IMR-90 (cell line): ENCODE measurements at regions not wholly inside any gene's neighbourhood (a gene's known extent, or its start where the extent isn't known, plus 50 kb on each side); places are given as distances from the start of the nearest gene placed in this dataset.

Experiments
- ATAC-seq: fragments of 200-7000 bp; cut with Tn5 transposase; 2 replicates; pipeline ENCODE4 v1.9.1; 2020; ENCODE audit warnings: low read depth, mild to moderate bottlenecking, moderate library complexity
- BruUV-seq: library from RNA; stranded (reverse); fragments of 400-500 nt; replicated peaks from 2 replicates; lab custom pipeline; 2021; lab: Mats Ljungman, UMichigan
- CTCF ChIA-PET: fragments of 300-600 bp; formaldehyde crosslinking; extraction: SDS; loops from one replicate; lab custom pipeline; 2021; ENCODE audit warnings: antibody characterized with exemption; lab: Yijun Ruan, JAX
- POLR2A ChIA-PET: fragments of 300-600 bp; sonication (Branson Sonifier 250); formaldehyde crosslinking; loops from one replicate; lab custom pipeline; 2022; ENCODE audit warnings: antibody characterized with exemption; ENCODE audit not compliant: unreplicated experiment; lab: Charles Lee
- DNase-seq: peaks from one replicate; pipeline ENCODE4 v3.0.0; 2013
- H2AFZ ChIP-seq: replicated peaks from 2 replicates; pipeline ENCODE3; 2013; ENCODE audit warnings: low read length, mild to moderate bottlenecking; ENCODE audit not compliant: poor library complexity
- H2AK5ac ChIP-seq: 2 replicates; pipeline ENCODE4 v1.6.1; 2013; ENCODE audit warnings: low read depth, low read length, inconsistent platforms
- H2AK9ac ChIP-seq: replicated peaks from 2 replicates; pipeline ENCODE3; 2013; ENCODE audit warnings: mild to moderate bottlenecking, low read depth, low read length, moderate library complexity; ENCODE audit not compliant: poor library complexity
- H2BK120ac ChIP-seq: 2 replicates; pipeline ENCODE4 v1.6.1; 2013; ENCODE audit warnings: low read depth, low read length, inconsistent platforms
- H2BK15ac ChIP-seq: 3 replicates; pipeline ENCODE4 v1.6.1; 2013; ENCODE audit warnings: low read depth, low read length, inconsistent platforms
- H2BK20ac ChIP-seq: 2 replicates; pipeline ENCODE4 v1.6.1; 2013; ENCODE audit warnings: low read depth, mild to moderate bottlenecking, inconsistent platforms, low read length, moderate library complexity
- H2BK5ac ChIP-seq: 2 replicates; pipeline ENCODE4 v1.6.1; 2013; ENCODE audit warnings: mild to moderate bottlenecking, low read depth, low read length, inconsistent platforms; ENCODE audit not compliant: poor library complexity, severe bottlenecking
- H3K14ac ChIP-seq: replicated peaks from 2 replicates; pipeline ENCODE4 v1.6.1; 2013; ENCODE audit warnings: low read depth, low read length, inconsistent platforms
- H3K18ac ChIP-seq: 2 replicates; pipeline ENCODE4 v1.6.1; 2013; ENCODE audit warnings: low read depth, low read length, control low read depth
- H3K23ac ChIP-seq: 2 replicates; pipeline ENCODE4 v1.6.1; 2013; ENCODE audit warnings: low read depth, low read length, inconsistent platforms
- H3K27ac ChIP-seq: 2 replicates; pipeline ENCODE4 v1.5.1; 2013; ENCODE audit warnings: mild to moderate bottlenecking, control low read depth, low read length; ENCODE audit not compliant: insufficient read depth
- H3K27me3 ChIP-seq: 2 replicates; pipeline ENCODE4 v1.6.1; 2013; ENCODE audit warnings: low read length; ENCODE audit not compliant: control insufficient read depth, insufficient read depth
- H3K36me3 ChIP-seq: 2 replicates; pipeline ENCODE4 v1.6.1; 2013; ENCODE audit warnings: low read length, mixed read lengths; ENCODE audit not compliant: control insufficient read depth, insufficient read depth
- H3K4ac ChIP-seq: 2 replicates; pipeline ENCODE4 v1.6.1; 2013; ENCODE audit warnings: low read depth, low read length, inconsistent platforms
- H3K4me1 ChIP-seq: 2 replicates; pipeline ENCODE4 v1.6.1; 2013; ENCODE audit warnings: low read length, mixed read lengths; ENCODE audit not compliant: control insufficient read depth, insufficient read depth
- H3K4me2 ChIP-seq: 2 replicates; pipeline ENCODE4 v1.6.1; 2013; ENCODE audit warnings: low read depth, mild to moderate bottlenecking, control low read depth, low read length, moderate library complexity
- H3K4me3 ChIP-seq: 2 replicates; pipeline ENCODE4 v1.5.1; 2013; ENCODE audit warnings: low read depth, mild to moderate bottlenecking, control low read depth, low read length, moderate library complexity; ENCODE audit not compliant: insufficient read depth
- H3K56ac ChIP-seq: 2 replicates; pipeline ENCODE4 v1.6.1; 2013; ENCODE audit warnings: low read length, inconsistent platforms; ENCODE audit not compliant: insufficient read depth; ENCODE audit errors: extremely low read depth
- H3K79me1 ChIP-seq, 2 experiments: 2 replicates each; pipeline ENCODE4 v1.6.1; 2013; ENCODE audit warnings: low read length in 2 of 2, inconsistent platforms in 1 of 2, low read depth in 1 of 2
- H3K9ac ChIP-seq: 2 replicates; pipeline ENCODE4 v1.6.1; 2013; ENCODE audit warnings: low read depth, low read length, control low read depth
- H3K9me1 ChIP-seq: 2 replicates; pipeline ENCODE4 v1.6.1; 2013; ENCODE audit warnings: low read length, inconsistent platforms; ENCODE audit not compliant: insufficient read depth
- H3K9me3 ChIP-seq: 2 replicates; pipeline ENCODE4 v1.6.1; 2013; ENCODE audit warnings: low read length; ENCODE audit not compliant: control insufficient read depth, insufficient read depth
- H4K20me1 ChIP-seq: 2 replicates; pipeline ENCODE4 v1.6.1; 2013; ENCODE audit warnings: low read length, inconsistent platforms; ENCODE audit not compliant: insufficient read depth
- H4K5ac ChIP-seq: 2 replicates; pipeline ENCODE4 v1.6.1; 2013; ENCODE audit warnings: mild to moderate bottlenecking, low read depth, low read length, control low read depth
- H4K8ac ChIP-seq, 2 experiments: 2 replicates each; pipeline ENCODE4 v1.6.1; 2013; ENCODE audit warnings: low read depth in 2 of 2, low read length in 2 of 2, control low read depth in 1 of 2, inconsistent platforms in 1 of 2
- H4K91ac ChIP-seq: 2 replicates; pipeline ENCODE4 v1.6.1; 2013; ENCODE audit warnings: low read depth, low read length, inconsistent platforms; ENCODE audit not compliant: insufficient read depth
- CHD1 ChIP-seq: IDR thresholded peaks from 2 replicates; pipeline ENCODE4 v1.6.1; 2012; ENCODE audit warnings: low read depth, low read length, improper control_type of control experiment
- WGBS, 2 experiments: methylation state at CpG; one replicate each; pipeline versions ENCODE4 v1.1.5 to v1.1.7; 2013; ENCODE audit warnings: missing lambda C conversion rate in 2 of 2; ENCODE audit not compliant: insufficient read length in 1 of 2; ENCODE audit errors: extremely low coverage in 2 of 2; 5-methylcytosine and 5-hydroxymethylcytosine counted together
- dilution Hi-C: fragments of 300-500 bp; cut with HindIII; formaldehyde crosslinking; loops from one replicate; pipeline ENCODE4 v1.14.3; 2018; ENCODE audit warnings: low sequenced_read_pairs; ENCODE audit not compliant: unreplicated experiment
- in situ Hi-C: fragments of 300-500 bp; cut with MboI; formaldehyde crosslinking; loops from 3 replicates; pipeline ENCODE4 v1.14.3; 2019; ENCODE audit warnings: low sequenced_read_pairs, inconsistent platforms, mixed read lengths
- intact Hi-C: fragments of 100-400 bp; cut with micrococcal nuclease; formaldehyde crosslinking; loops from 2 replicates; pipeline ENCODE4 v1.10.0; 2022

GRCh38 chr9:90085633-90086032 is 480.8 kb downstream of the GADD45G start:
- Histone ChIP-seq H2BK5ac (no peak overlapping the region), H3K9me3 (no peaks in the 10 kb centered on the region), H2AK9ac (no peak overlapping the region), H3K27ac (no peak overlapping the region), H4K8ac (no peak overlapping the region), H4K20me1 (no peaks in the 10 kb centered on the region), H3K4me2 (no peak overlapping the region), H3K14ac (no peak overlapping the region), H3K36me3 (no peaks in the 10 kb centered on the region), H3K23ac (no peak overlapping the region), H2BK20ac (no peak overlapping the region), H2BK15ac (no peak overlapping the region), H3K27me3 (no peaks in the 10 kb centered on the region; the same call in 1 of the 2 replicates), H3K9me1 (no peaks in the 10 kb centered on the region), H3K9ac (no peak overlapping the region), H3K56ac (no peak overlapping the region), H3K79me1 (no peaks in the 10 kb centered on the region), H2AK5ac (no peak overlapping the region), H4K5ac (no peak overlapping the region), H2BK120ac (no peak overlapping the region), H3K4me1 (no peaks in the 10 kb centered on the region; the same call in 1 of the 2 replicates), H4K91ac (no peak overlapping the region), H3K4ac (no peak overlapping the region), H3K4me3 (no peak overlapping the region), H3K18ac (no peak overlapping the region), H2AFZ (no peak overlapping the region)
- dilution Hi-C loops = no loop called here
- POLR2A ChIA-PET = no interaction called here
- 50% methylated on average over 1 of the region's 4 CpGs; no CpG with 5 or more reads in 1 of the 2 experiments for WGBS, 2 experiments
- TF ChIP-seq CHD1 = no peak
- no TSS peak for BruUV-seq
- intact Hi-C loops = no loop called here
- no peak for ATAC-seq
- CTCF ChIA-PET = no interaction called here
- no peak for DNase-seq
- in situ Hi-C loops = no loop called here
